SKM-1 (cell line): ENCODE measurements at regions not wholly inside any gene's neighbourhood (a gene's known extent, or its start where the extent isn't known, plus 50 kb on each side); places are given as distances from the start of the nearest gene placed in this dataset.

Source experiments
- DNase-seq: peaks from one replicate; lab custom pipeline; 2025; ENCODE audit not compliant: unreplicated experiment; lab: John Stamatoyannopoulos, UW

DNA sequence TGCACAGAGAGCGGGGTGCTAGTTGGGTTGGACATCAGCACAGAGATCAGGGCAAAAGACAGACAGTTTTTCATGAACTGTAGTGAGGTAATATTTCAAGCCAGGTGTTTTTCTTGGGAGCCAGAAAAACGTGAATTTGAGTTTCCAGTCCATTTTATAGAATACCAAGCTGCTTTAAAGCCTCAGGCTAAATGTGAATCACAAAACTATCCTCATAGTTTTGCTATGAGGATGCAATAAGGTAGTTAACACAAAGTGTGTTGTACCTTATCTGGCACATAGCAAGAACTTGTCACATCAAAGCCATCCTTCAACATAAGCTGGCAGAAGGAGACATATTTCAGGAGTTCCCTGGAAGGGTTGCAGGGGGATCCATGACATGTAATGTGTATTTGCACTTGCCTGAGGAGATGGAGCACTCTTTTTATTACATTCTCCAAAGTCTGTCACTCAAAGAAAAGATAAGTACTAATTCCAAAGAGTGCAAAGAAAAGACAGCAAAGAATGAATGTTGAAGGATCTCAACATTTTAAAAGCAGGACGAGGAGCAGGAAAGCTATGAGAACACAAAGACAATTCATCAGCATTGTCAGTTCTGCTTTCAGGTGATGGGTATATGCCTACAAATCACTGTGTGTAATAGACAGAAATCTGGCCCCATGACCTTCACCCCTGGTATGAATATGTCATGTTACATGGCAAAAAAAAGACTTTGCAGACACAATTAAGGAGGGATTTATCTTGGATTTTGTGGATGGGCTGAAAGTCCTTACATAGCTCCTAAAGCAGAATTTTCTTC lies 1046.4 kb downstream of the NTRK3 start:
- DNase-seq, result no peak

DNA sequence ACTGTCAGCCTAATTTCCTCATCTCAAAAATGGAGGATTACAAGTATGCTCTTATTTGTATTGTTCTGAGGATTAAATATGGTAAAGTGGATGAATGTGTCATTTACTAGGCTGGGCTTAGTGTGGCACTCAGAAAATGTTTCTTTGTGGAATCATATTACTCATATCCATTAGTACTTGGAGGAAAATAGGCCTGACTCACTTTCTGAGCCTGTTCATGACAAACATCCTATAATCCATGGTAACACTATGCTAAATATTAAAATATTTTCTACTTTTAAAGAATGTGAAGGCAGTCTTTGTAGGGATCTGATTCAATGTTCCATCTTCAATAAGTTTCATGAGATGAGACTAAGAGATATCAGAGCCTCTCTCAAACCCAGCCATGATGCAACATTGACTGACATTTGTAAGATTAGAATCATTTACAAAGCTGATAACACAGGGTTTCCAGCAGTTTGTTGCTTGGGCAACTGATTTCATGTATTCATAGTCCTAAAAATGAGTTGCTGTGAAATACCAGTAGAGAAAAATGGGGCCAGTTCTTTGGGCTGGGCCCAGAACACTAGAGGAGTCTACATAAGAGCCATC lies 1048.5 kb downstream of the NTRK3 start:
- no peak for DNase-seq

DNA sequence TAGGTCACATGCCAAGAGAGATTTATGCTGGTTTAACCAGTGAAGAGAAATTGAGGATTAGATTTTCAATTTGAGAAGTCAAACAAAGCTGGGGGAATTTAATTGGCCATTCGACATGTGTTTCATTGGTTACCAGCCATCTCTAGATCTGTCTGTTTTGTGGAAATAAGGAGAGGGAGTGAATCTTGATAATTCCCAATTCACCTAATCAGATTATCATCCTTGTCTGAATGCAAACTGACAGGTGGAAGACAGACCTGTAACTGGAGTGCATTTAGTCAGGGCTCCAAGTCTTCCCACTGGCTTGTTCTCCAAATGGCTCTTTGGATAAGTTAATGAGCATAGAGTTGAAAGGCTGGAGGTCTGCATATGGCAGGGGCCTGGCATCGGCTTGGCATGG lies 1049.3 kb downstream of the NTRK3 start:
- no peak for DNase-seq

DNA sequence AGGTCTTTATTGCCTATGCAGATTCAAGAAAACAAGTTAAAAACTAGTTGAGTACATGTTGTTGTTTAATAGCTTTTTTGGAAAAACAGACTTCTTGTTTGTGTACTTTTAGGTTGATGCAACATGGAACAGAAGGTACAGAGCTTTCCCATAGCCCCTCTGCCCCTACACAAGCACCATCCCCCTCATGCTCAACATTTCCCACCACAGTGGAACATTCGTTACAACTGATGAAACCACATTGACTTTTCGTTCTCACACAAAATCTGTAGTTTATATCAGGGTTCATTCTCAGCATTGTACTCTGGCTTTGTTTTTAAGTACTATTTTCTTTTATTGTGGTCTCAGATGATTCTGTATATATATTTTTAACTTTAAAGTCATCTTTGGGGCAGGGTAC lies 1054.6 kb downstream of the NTRK3 start:
- DNase-seq, result no peak

DNA sequence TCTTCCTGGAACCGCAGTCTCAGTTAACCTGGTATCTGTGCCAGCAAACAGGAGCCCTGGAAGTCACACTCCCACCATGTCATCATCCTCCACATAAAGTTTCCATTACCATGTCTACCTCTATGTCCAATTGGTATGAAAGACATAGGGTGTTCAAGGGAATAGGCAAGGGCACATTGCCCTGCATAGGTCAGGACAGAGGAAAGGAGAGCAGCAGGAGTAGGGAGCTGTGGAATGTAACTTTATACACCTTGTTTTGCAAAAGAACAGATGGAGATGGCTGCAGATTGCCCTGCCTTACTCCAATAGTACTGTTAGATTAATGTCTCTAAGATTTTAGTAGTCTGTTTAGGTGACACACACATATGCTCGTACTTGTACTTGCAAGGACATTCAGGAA lies 1056.4 kb downstream of the NTRK3 start:
- DNase-seq, result no peak

DNA sequence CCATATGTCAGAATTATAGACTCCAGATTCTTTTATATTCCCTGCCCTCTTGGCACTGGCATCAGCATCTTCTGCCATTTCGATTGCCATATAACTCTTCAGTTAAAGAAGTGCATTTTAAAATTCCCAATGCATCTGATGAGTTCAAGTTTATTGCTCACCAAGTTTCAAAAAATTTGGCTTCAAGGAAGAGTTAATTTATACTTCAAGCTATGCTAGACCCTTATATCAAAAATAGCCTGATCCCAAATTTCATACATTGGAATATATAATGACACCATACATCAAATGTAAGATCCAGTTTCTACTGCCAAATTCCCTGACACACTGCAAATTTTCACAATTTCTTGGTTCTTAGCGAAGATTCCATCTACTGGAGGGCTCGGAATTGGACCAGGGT lies 1058.6 kb downstream of the NTRK3 start:
- no peak for DNase-seq

DNA sequence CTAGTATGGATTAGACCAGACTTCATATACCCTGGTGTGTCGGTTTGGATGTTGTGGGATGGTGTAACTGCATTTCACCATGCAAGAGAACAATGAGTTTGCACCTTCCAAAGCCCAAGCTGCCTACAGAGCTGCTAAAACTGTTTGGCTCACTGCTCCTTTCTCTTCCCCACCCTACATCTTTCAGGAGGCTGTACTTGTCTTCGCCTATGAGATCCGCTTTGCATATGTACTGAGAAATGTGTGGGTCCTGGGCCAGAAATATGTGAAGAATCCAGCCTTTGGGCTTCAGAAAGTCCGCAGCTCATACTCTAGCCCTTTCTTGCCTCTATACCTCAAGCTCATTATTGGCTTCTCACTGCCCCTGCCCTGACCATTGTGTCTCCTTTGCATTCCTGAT lies 1060.0 kb downstream of the NTRK3 start:
- no peak for DNase-seq

DNA sequence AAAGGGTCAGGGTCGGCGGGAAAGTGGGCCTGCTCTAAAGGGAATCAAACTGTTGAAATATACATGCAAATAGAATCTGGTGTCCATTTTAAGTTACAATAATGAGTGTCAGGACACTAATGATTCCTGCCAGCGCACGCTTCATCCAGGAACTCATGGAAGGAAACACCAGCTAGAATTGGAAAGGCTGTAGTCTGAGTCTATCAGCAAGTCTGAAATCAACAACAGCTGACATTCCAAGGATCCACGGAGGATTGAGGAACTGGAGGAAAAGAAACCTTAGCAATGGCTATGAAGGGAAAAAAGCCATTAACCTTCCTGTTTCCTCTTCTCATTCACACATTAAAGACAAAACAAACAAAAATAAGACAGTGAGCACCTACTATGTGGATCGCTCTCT lies 1063.1 kb downstream of the NTRK3 start:
- DNase-seq, result no peak

DNA sequence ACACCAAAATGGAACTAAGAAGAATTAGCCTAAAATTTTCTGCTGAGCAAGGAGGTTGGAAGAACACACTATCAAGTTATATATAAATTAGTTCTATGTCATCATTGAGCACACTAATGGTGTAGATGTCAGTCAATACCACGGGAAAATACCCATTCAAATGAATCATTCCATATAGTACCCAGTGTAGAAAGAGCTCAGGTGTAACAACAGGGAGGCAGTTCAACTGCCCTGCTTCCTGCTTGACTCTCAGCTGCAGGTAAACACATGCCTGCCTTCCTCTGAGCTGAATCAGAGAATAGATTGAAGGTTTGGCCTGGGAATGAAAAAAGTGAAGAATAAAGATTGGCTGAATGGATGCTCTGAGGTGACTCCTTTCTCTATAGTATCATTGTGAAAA lies 1088.0 kb downstream of the AGBL1 start:
- no peak for DNase-seq

DNA sequence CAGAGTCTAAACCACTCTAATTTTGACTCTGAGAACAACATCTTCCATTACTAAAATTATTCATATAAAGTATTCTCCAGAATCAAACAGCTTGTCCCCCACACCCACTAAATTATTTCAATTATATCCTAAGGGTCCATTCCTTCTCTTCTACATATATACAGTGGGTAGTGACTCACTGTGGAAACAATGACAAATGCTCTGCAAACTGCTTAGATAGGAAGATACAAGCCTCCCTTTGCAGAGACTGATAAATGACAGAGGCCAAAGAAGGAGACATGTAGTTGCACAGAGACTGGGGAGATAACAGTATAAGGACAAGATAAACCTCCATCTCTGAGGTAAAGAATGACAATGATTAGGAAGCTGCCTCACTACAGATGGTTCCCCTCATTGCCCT lies 1087.4 kb downstream of the AGBL1 start:
- no peak for DNase-seq

DNA sequence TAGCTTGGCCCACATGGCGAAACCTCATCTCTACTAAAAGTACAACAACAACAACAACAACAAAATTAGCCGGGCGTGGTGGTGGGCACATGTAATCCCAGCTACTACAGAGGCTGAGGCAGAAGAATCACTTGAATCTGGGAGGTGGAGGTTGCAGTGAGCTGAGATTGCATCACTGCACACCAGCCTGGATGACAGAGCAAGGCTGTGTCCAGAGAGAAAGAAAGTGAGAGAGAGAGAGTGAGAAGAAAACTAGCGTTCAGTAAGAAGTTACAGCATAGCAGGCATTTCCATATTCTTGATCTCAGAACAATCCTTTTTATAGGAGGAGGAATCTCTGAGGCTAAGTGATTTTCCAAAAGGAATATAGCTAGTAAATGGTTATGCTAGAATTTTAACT lies 1076.1 kb downstream of the AGBL1 start:
- no peak for DNase-seq

DNA sequence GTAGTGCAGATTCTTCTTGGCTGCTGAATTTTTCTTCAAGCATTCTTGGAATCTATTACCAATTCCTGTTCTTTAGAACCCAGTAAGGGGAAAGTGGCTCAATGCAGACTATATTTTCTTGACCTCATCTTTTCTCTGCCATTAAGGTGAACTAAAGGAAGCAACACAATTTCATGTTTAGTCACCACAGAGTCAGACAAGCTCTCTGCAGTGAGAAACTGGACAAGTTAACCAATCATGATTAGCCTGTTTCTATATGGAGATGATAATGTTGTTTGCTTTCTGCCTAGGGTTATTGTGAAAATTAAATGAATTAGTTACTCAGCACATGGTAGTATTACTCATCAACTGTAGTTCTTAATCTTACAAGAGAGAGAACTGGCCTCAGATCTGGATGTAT lies 1075.1 kb downstream of the AGBL1 start:
- no peak for DNase-seq

DNA sequence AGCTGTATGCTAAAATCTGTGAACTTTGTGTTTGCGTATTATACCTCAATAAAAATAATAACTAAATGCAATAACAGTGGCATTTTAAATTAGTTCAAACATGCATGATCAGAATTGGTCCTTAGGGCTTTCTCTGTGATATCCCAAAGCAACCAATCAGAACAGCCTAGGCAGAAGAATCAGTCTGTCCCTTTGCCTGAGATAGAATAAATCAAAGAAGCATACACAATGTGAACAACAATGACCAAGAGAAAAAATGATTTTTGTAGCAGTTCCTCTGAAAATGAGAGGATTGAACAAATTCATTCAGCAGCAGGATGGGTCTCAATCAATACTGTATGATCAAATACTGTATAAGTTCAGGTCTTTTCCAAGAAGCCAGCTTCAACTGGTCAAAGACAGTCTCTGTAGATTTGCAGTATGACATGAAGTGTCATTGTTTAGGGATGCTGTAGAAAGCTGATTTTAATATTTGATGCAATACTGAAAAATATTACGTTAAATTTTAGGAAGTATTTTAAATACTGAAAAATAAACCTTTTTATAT lies 1071.6 kb downstream of the AGBL1 start:
- no peak for DNase-seq

DNA sequence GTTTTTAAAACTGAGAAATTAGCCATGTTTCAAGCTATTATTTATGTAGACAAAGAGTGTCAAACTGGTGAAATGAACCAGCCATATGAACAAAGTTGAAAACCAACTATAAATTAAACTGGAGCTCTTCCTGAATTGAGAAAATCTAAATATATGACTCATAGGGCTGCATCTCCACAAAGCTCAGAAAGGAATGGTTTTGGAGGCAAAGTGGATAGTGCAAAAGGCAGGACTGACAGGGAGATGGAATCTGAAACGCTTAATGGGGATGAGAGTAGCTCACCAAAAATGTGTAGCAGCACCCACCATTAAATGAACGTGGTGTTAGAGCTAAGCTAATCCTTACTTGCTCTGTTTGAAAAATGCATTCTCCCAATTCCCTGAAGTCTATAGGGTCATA lies 1066.0 kb downstream of the AGBL1 start:
- no peak for DNase-seq

DNA sequence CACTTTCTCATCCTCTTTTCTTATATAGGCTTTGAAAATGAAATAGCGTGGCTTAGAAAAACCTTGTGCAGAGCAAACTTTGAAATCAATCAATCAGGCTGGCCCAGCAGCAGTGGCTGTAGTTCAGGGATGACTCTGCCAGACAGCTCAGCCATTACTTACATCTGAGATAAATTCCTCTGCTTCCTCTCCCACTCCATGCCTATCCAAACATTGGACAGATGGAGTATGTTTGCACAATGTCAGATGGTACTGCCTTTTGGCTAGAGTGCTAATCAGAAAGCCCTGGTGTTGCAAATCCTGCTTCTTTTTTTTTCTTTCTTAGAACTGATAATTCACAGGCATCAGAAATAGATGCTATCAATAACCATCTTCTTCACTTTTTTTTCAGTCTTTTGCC lies 1065.1 kb downstream of the AGBL1 start:
- DNase-seq, result no peak

DNA sequence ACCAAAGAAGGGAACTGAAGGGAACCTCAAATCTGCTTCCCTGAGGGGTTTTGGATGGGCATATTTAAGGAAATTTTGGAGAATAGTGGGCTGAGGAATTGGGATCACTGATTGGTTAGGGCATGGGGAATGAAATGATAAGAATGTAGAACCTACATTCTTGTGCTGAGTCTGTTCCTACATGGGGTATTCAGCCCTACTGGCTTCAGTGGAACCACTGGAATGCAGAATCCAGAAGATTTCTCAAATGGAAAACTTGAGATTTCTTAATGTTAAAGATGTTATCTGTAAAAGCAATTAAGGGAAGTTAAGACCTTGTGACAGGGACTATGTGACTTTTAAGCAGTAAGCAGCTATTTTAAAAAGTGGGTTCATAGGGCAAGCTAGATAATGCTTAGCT lies 1062.4 kb downstream of the AGBL1 start:
- DNase-seq, result no peak

DNA sequence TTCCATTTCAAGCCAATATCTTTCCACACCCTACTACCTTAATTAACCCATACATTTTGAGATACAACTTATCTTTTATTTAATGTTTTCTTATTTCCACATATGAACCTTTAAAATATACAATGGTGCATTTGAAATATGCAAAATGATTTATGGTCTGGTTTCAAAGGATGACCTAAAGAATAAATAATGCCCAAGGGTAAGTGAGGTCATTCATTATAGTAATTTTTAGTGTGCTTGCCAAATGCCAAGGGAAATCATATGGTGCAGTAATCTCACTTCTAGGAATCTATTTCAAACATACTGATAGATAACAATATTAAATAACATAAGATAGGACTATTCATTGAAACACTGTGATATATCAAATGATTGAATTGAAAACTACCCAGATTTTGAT lies 1055.4 kb downstream of the AGBL1 start:
- DNase-seq, result no peak

DNA sequence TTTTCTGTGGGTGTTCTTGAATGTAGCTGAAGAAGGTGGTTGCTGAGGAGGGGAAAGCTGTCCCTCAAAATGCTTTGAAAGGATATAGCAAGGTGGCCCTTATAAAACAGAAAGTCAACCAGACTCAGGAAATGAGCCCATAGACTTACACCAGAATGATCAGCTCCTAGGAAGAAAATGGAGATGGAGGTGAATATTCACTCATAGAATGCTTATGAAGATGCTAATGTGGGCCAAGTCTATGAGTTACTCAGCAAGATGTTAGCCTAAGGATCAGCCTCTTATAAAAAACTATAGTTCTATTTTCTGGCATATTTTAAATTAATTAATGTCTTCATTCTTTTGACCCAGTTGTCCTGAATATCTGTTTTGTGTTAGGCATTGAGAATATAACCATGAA lies 1054.0 kb downstream of the AGBL1 start:
- DNase-seq, result no peak

DNA sequence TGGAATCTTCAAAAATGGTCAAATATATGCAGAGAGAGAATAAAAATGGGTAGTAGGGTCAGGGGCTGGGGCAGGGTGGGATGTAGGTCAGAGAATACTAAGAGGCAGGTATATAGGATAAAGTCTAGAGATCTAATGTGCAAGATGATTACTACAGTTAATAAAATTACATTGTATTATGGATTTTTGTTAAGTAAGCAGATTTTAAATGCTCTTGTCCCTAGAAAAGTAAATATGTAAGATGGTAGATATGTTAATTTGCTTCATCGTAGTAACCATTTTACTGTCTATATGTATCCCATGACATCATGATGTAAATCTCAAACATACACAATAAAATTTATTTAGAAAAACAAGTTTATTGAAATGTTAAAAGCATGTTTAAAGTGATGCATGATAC lies 1051.4 kb downstream of the AGBL1 start:
- DNase-seq, result no peak

DNA sequence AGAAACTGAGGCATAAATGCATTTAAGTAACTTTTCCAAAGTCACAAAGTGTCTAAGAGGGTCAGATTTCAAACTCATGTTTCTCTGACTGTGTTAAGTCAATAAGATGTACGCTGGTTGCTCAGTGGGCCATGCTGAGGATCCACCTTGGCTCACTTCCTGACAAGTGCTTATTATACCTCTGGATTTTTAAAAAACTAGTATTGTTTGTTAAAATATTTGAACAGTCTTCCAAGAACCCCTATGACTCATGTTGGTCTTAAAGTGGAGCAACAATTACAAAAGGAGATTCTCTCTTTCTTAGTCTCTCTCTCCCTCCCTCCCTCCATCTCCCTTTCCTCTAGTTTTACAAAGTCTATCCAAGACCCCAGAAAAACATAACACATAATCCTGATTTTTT lies 1050.2 kb downstream of the AGBL1 start:
- DNase-seq, result no peak

DNA sequence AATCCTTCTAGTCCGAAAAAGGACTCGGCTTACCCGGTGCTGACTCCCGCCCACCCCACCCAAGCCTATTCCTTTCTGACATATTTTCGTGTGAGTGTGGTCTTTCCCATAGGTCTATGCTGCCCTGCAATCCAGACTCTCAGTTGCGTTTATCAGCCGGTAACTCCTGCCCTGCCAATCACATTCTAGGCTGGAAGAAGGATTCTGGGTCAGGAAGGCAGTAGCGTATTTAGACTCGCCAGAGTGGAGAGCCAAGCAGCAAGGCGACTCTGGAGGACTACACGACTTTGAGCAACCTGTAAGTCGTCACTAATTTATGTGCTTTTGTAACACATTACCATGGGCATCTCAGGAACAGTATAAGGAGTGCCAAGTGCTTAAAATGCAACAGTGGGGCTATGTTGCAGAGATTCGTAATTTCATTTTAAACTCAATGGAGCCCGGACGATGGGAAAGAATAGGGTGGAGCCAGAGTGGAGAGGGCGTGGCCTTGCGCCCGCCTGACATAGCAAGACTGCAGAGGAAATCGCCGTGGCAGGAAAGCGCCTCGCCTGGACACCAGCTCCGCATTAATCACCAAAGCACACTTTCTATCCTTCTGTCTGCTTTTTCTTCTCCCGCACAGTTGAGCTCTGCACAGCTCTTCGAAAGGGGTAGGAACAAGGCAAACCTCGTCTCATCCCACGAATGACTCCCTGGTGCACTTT lies 1044.2 kb downstream of the AGBL1 start:
- no peak for DNase-seq

DNA sequence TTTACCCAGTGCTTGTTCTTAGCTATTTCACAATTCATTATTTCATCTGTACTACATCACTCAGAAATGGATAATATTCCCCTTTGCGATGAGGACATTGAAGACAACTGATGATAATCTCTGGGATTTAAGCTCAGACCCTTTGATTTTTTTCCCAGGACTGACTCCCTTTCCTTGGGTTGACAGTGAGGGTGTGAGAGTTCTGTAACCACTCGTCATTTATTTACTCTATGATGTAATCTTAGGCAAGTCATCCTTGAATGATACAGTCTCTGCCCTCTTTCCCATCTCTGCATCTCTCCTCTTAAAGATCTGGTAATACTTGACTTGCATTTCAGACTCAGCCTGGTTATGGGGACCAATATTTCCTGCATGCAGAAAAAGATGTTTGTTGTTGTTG lies 1041.7 kb downstream of the AGBL1 start:
- no peak for DNase-seq
